HG03095 (cell line): ENCODE measurements at regions not wholly inside any gene's neighbourhood (a gene's known extent, or its start where the extent isn't known, plus 50 kb on each side); places are given as distances from the start of the nearest gene placed in this dataset.

Experiments
- ATAC-seq: cut with Tn5 transposase; IDR thresholded peaks from one replicate; pipeline ENCODE4 v1.9.1; 2021; ENCODE audit warnings: moderate library complexity; ENCODE audit not compliant: unreplicated experiment

DNA sequence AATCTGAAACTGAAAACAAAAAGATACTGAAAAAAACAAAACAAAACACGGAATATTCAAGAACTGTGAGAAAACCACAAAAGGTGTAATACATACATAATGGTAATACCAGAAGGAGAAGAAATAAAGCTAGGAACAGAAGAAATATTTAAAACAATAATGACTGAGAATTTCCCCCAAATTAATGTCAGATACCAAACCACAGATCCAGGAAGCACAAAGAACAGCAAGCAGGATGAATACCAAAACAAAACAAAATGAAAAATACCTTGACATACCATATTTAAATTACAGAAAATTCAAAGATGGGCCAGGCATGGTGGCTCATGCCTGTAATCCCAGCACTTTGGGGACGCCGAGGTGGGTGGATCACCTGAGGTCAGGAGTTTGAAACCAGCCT lies 57.7 kb upstream of the PARD3 start:
- ATAC-seq: no peak

GRCh38 chr10:34869135-34869836 lies 54.2 kb upstream of the PARD3 start:
- ATAC-seq: no peak

- ATAC-seq: no peak
These were observed 53.5 kb upstream of the PARD3 start for GRCh38 chr10:34868589-34868988.

GRCh38 chr10:34866848-34867247 lies 51.8 kb upstream of the PARD3 start:
- no peak for ATAC-seq
